Activated T-helper 2 cell treated with anti-CD3 and anti-CD28 coated beads, Interferon-gamma antibody, Interleukin-2, Interleukin-4, amounts not matched to agents 10 μg/mL and 5 μg/mL and 100 μg/mL, durations not matched to agents 14 hours and 24 hours and 36 hours (primary cell): ENCODE measurements at regions not wholly inside any gene's neighbourhood (a gene's known extent, or its start where the extent isn't known, plus 50 kb on each side); places are given as distances from the start of the nearest gene placed in this dataset.

ENCODE experiments used
- DNase-seq: peaks from one replicate; pipeline ENCODE4 v3.0.0; 2021; ENCODE audit warnings: low spot score
- H3K27ac Mint-ChIP-seq: one replicate; pipeline ENCODE4 v1.8.0; 2021; ENCODE audit warnings: mixed read lengths
- H3K27me3 Mint-ChIP-seq: one replicate; pipeline ENCODE4 v1.8.0; 2021; ENCODE audit warnings: low read depth, mixed read lengths
- H3K36me3 Mint-ChIP-seq: one replicate; pipeline ENCODE4 v1.8.0; 2021; ENCODE audit warnings: low read depth, mixed read lengths
- H3K4me1 Mint-ChIP-seq: one replicate; pipeline ENCODE4 v1.8.0; 2021; ENCODE audit warnings: low read depth, mixed read lengths
- H3K4me3 Mint-ChIP-seq: one replicate; pipeline ENCODE4 v1.8.0; 2021; ENCODE audit warnings: low read depth, mild to moderate bottlenecking, moderate library complexity, mixed read lengths
- H3K9me3 Mint-ChIP-seq: one replicate; pipeline ENCODE4 v1.8.0; 2021; ENCODE audit warnings: mixed read lengths
- intact Hi-C: fragments of 100-400 bp; cut with micrococcal nuclease; formaldehyde crosslinking; loops from one replicate; pipeline ENCODE4 v1.15.1; 2023

DNA sequence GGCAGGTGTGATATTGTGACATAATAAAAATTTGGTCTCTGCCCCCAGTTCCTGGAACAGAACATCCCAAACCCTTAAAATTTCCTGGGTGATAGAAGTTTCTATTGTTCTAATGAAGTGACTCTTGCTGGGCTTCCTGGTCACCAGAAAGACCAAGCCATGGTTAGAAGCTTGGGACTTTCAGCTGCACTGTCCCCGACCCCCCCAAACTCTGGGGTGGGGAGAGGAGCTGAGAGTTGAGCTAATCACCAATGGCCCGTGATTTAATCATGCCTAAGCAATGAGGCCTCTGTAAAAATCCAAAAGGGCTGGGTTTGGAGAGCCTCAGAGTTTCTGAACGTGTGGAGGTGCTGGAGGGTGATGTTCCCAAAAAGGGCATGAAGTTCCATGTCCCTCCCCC, 54.8 kb upstream of the FTH1 start:
- H3K36me3 Mint-ChIP-seq: peaks cover 6% of the 10 kb centered on the region
- peaks cover 7% of the 10 kb centered on the region for H3K27me3 Mint-ChIP-seq
- no peak for DNase-seq
- no peak overlapping the region for H3K4me3 Mint-ChIP-seq
- H3K4me1 Mint-ChIP-seq: peaks cover 11% of the 10 kb centered on the region
- H3K9me3 Mint-ChIP-seq: peaks cover 9% of the 10 kb centered on the region
- H3K27ac Mint-ChIP-seq: no peak overlapping the region
- intact Hi-C loops: no loop called here

DNA sequence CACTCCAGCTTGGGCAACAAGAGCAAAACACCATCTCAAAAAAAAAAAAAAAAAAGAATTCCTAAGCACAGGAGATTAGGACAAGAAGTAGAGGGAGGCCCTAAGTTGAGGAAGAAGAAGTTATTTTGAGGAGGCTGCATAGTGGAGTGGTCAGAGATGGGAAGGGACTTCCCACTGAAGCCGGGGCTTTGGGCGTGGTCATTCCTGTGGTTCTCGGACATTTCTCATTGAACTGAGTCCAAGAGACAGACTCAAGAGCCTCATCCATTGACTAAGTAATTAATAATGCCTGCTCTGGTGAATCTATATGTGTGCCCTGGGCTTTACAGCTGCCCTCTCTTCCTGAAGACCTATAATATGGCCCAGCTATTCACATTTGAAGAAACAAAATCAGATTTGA, 53.2 kb upstream of the FTH1 start:
- H3K9me3 Mint-ChIP-seq: peaks cover 9% of the 10 kb centered on the region
- DNase-seq: no peak
- H3K36me3 Mint-ChIP-seq: peaks cover 6% of the 10 kb centered on the region
- no peak overlapping the region for H3K27ac Mint-ChIP-seq
- peaks cover 8% of the 10 kb centered on the region for H3K4me1 Mint-ChIP-seq
- no peak overlapping the region for H3K4me3 Mint-ChIP-seq
- intact Hi-C loops: no loop called here
- H3K27me3 Mint-ChIP-seq: peaks cover 7% of the 10 kb centered on the region

DNA sequence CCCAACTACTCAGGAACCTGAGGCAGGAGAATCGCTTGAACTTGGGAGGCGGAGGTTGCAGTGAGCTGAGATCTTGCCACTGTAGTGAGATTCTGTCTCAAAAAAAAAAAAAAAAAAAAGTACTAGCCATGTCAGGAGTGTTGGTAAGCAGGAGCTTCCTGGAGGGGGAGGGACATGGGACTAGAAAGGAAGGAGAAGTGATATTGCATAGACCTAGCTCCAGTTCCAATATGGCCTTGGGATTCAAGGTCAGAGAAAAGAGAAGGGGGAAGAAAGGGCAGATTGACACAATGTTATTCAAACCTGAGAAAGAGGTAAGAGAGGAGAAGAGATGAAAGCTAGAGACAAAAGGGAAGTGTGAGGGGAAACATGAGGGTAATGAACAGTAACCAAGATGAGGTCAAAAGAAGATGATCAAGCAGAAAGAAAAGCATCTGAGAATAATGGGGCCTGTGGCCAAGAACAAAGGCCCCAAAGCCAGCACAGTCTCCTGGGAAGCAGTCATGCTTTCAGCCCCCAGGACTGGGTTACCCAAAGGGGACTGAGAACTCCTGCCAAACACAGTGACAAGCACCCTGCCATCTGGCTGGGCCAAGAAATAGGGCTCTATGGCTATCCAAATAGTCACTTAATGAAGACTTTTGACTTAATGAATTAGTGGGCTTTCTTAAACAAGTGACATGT, 51.7 kb upstream of the FTH1 start:
- H3K27me3 Mint-ChIP-seq: peaks cover 7% of the 10 kb centered on the region
- H3K9me3 Mint-ChIP-seq: peaks cover 9% of the 10 kb centered on the region
- H3K4me3 Mint-ChIP-seq: no peak overlapping the region
- H3K4me1 Mint-ChIP-seq: no peaks in the 10 kb centered on the region
- no peak overlapping the region for H3K27ac Mint-ChIP-seq
- H3K36me3 Mint-ChIP-seq: peaks cover 6% of the 10 kb centered on the region
- DNase-seq: no peak
- intact Hi-C loops: no loop called here

DNA sequence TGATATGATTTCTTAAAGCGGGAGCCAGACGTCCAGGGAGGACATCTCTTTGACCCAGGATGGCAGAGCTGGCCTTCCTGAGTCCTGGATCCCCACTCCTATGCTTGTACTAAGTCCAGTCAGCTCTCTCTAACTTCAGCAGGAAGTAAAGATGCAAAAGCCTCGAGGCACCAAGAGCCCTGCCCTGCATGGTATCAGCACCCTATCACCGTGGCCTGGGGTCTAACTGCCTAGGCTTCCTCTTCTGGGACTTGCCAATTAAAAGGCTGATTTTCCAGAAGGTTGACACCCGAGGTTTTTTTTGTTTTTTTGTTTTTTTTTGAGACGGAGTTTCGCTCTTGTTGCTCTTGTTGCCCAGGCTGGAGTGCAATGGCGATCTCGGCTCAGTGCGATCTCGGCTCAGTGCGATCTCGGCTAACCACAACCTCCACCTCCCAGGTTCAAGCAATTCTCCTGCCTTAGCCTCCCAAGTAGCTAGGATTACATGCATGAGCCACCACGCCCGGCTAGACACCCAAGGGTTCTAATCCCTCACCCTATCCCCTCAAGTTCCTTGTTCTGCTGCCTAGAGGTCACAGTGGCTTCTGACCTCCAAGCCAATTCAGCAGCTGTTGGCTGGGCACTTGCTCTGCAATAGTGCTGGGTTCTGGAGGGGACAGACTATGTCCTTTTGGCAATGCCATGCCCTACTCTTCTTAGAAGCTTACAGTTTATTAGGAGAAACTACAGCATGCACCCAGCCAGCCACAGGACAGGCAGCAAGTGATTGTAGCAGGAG, 50.6 kb upstream of the FTH1 start:
- Mint-ChIP-seq H3K27me3 (peaks cover 7% of the 10 kb centered on the region), H3K36me3 (peaks cover 6% of the 10 kb centered on the region), H3K27ac (no peak overlapping the region), H3K4me1 (no peaks in the 10 kb centered on the region), H3K9me3 (peaks cover 9% of the 10 kb centered on the region), H3K4me3 (no peak overlapping the region)
- no peak for DNase-seq
- intact Hi-C loops: no loop called here
